ENCODE measurements at regions not wholly inside any gene's neighbourhood (a gene's known extent, or its start where the extent isn't known, plus 50 kb on each side); places are given as distances from the start of the nearest gene placed in this dataset.

GRCh38 chr6:74579047-74579446 lies 626.8 kb downstream of the COL12A1 start:
- TF ChIP-seq CTCF (IDR thresholded peaks at IDR 0.05) = no peak
- no peak for TF ChIP-seq EZH2 (IDR thresholded peaks at IDR 0.05)
- no peak for TF ChIP-seq EZH2phosphoT487 (IDR thresholded peaks at IDR 0.05)
